ENCODE measurements at regions not wholly inside any gene's neighbourhood (a gene's known extent, or its start where the extent isn't known, plus 50 kb on each side); places are given as distances from the start of the nearest gene placed in this dataset.

- no peak for TF ChIP-seq MYC (IDR thresholded peaks at IDR 0.05; ENCODE audit: low read depth, low read length)
- no peak for TF ChIP-seq FOS (IDR thresholded peaks at IDR 0.05; ENCODE audit: borderline replicate concordance, insufficient read depth, low read length)
- TF ChIP-seq, protein P1, sequence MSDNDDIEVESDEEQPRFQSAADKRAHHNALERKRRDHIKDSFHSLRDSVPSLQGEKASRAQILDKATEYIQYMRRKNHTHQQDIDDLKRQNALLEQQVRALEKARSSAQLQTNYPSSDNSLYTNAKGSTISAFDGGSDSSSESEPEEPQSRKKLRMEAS (IDR thresholded peaks at IDR 0.05; ENCODE audit: insufficient read depth, insufficient read length): no peak
- no peak for TF ChIP-seq POLR2AphosphoS5 (IDR thresholded peaks at IDR 0.05; ENCODE audit: insufficient read depth, low read depth, low read length)
- TF ChIP-seq EZH2 (IDR thresholded peaks at IDR 0.05; ENCODE audit: borderline replicate concordance, low read depth, low read length, severe bottlenecking): no peak
- no peak for TF ChIP-seq JUN (IDR thresholded peaks at IDR 0.05; ENCODE audit: borderline replicate concordance, insufficient read depth, insufficient read length, low read depth)
- TF ChIP-seq CTCF (IDR thresholded peaks at IDR 0.05; ENCODE audit: extremely low read depth in 1 of 2, insufficient read depth in 1 of 2, low read depth in 1 of 2, low read length in 2 of 2): no peak
- no peak for TF ChIP-seq GATA2 (IDR thresholded peaks at IDR 0.05; ENCODE audit: insufficient read depth, insufficient read length, low read depth, low read length)
- no peak for TF ChIP-seq POLR2A (IDR thresholded peaks at IDR 0.05; ENCODE audit: low read depth, low read length)
- Histone ChIP-seq H3K36me3 (ENCODE audit: control insufficient read depth in 2 of 2, extremely low read depth in 1 of 2, insufficient read depth in 2 of 2, low read length in 2 of 2) (no peaks in the 10 kb centered on the region), H3K27ac (ENCODE audit: insufficient read depth, low read depth, low read length) (no peak overlapping the region), H3K4me2 (ENCODE audit: insufficient read depth, low read length) (no peak overlapping the region), H3K79me2 (ENCODE audit: control insufficient read depth, insufficient read depth, low read length) (no peaks in the 10 kb centered on the region), H3K4me3 (replicated peaks in 1 of 3; ENCODE audit: insufficient read depth in 1 of 3, low read depth in 1 of 3, low read length in 3 of 3) (no peak overlapping the region), H2AFZ (ENCODE audit: low read depth, low read length) (no peak overlapping the region), H4K20me1 (replicated peaks; ENCODE audit: control insufficient read depth, extremely low read depth, insufficient read depth, low read length) (no peaks in the 10 kb centered on the region), H3K9me3 (replicated peaks; ENCODE audit: control insufficient read depth, insufficient read depth, low read length) (peaks cover 3% of the 10 kb centered on the region), H3K9ac (replicated peaks; ENCODE audit: extremely low read depth, insufficient read depth, low read length) (no peak overlapping the region), H3K4me1 (ENCODE audit: control insufficient read depth, extremely low read depth, insufficient read depth, low read length) (no peaks in the 10 kb centered on the region), H3K27me3 (ENCODE audit: control insufficient read depth in 2 of 2, insufficient read depth in 2 of 2, low read length in 2 of 2) (no peaks in the 10 kb centered on the region), H3K9me1 (replicated peaks; ENCODE audit: control insufficient read depth, extremely low read depth, insufficient read depth, low read length) (no peaks in the 10 kb centered on the region)
- intact Hi-C loops (cut with micrococcal nuclease): no loop called here
- dilution Hi-C loops (cut with MboI; ENCODE audit: extremely low pct_ligation_motif_present, low sequenced_read_pairs): no loop called here
- FAIRE-seq (no peak), DNase-seq (ENCODE audit: low read depth, low spot score) (no peak)
- CTCF ChIA-PET: no interaction called here
- no TSS peak for BruUV-seq (replicated peaks)
- POLR2A ChIA-PET: no interaction called here
These were observed 511.6 kb upstream of the CELF4 start for GRCh38 chr18:38077229-38077628.

All from endothelial cell of umbilical vein (primary cell).